NCI-H1105 treated with DMSO at 0.1 percent for 48 hours (cell line): ENCODE measurements at regions not wholly inside any gene's neighbourhood (a gene's known extent, or its start where the extent isn't known, plus 50 kb on each side); places are given as distances from the start of the nearest gene placed in this dataset.

Experiments
- DNase-seq: peaks from one replicate; lab custom pipeline; 2025; lab: John Stamatoyannopoulos, UW

GRCh38 chr12:89821896-89822295 is 113.3 kb upstream of the ATP2B1 start:
- DNase-seq, result no peak

- DNase-seq, result no peak
Measured at GRCh38 chr12:89817501-89818226, 109.0 kb upstream of the ATP2B1 start.

GRCh38 chr12:89815225-89815624 is 106.6 kb upstream of the ATP2B1 start:
- no peak for DNase-seq

- DNase-seq, result no peak
Measured at GRCh38 chr12:89803412-89803811, 94.8 kb upstream of the ATP2B1 start.

GRCh38 chr12:89801284-89801683 is 92.6 kb upstream of the ATP2B1 start:
- no peak for DNase-seq

GRCh38 chr12:89800435-89800834 is 91.8 kb upstream of the ATP2B1 start:
- DNase-seq, result no peak

- no peak for DNase-seq
Measured at GRCh38 chr12:89799316-89799715, 90.7 kb upstream of the ATP2B1 start.

- no peak for DNase-seq
Measured at GRCh38 chr12:89797436-89797835, 88.8 kb upstream of the ATP2B1 start.

- no peak for DNase-seq
Measured at GRCh38 chr12:89796798-89797382, 88.3 kb upstream of the ATP2B1 start.

- no peak for DNase-seq
Measured at GRCh38 chr12:89793946-89794345, 85.3 kb upstream of the ATP2B1 start.

- no peak for DNase-seq
Measured at GRCh38 chr12:89791286-89791685, 82.6 kb upstream of the ATP2B1 start.

- no peak for DNase-seq
Measured at GRCh38 chr12:89789862-89790261, 81.2 kb upstream of the ATP2B1 start.

- no peak for DNase-seq
Measured at GRCh38 chr12:89787763-89788162, 79.1 kb upstream of the ATP2B1 start.

- DNase-seq, result no peak
Measured at GRCh38 chr12:89786177-89786810, 77.7 kb upstream of the ATP2B1 start.

- no peak for DNase-seq
Measured at GRCh38 chr12:89783359-89784060, 74.9 kb upstream of the ATP2B1 start.

GRCh38 chr12:89782807-89783206 is 74.2 kb upstream of the ATP2B1 start:
- DNase-seq, result no peak

- no peak for DNase-seq
Measured at GRCh38 chr12:89781946-89782550, 73.4 kb upstream of the ATP2B1 start.

- no peak for DNase-seq
Measured at GRCh38 chr12:89781156-89781555, 72.5 kb upstream of the ATP2B1 start.

GRCh38 chr12:89779090-89779489 is 70.5 kb upstream of the ATP2B1 start:
- DNase-seq, result no peak

- no peak for DNase-seq
Measured at GRCh38 chr12:89777733-89778379, 69.2 kb upstream of the ATP2B1 start.

GRCh38 chr12:89775986-89776365 is 67.3 kb upstream of the ATP2B1 start:
- DNase-seq, result no peak
